Myocyte (in vitro differentiated cells): ENCODE measurements at regions not wholly inside any gene's neighbourhood (a gene's known extent, or its start where the extent isn't known, plus 50 kb on each side); places are given as distances from the start of the nearest gene placed in this dataset.
"Not testable (repeated sequence)": the region's sequence is repeated elsewhere in the genome, so short reads cannot be mapped to it uniquely, and the experiment has no call there.

Experiments used
- DNase-seq: peaks from one replicate; pipeline ENCODE4 v3.0.0-alpha.2; 2012; ENCODE audit warnings: low read depth

DNA sequence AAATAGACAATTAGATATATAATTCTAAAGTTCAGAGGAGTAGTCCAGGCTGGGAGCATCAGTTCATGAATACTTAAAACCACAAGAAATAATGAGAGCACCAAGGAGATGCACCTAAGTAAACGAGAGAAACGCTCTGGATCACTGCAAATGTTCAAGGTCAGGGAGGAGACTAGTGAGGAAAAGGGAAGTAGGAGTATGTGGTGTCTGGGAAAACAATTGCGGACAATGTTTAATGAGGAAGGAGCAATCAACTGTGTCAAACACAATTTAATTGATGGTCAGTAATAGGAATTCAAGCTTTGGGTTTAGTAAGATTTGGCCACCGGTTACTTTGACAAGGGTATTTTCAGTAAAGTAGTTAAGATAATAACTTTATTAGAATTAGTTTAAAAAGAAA, 652.2 kb downstream of the DACH1 start:
- no peak for DNase-seq

GRCh38 chr13:71214357-71214756, 652.6 kb downstream of the DACH1 start:
- DNase-seq, result no peak

- DNase-seq, result no peak
These were observed 653.7 kb downstream of the DACH1 start for GRCh38 chr13:71213252-71213821.

DNA sequence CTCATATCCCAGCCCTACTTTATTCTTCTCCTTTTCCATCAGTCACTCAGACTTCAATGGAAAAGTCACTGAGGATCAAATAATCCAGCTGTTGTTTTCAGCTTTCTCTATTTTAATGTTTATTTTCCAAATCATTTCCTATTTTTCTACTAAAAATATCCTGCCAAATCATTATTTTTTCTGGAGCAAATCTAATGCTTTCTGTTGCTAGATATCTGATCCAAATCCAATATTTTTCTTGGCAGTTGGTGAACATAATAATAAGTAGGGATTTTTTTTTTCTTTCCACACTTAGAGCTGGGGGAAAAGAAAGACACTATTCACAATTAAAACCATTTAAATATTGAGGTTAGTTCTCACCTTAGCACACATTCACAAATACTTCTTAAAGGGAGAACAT, 656.1 kb downstream of the DACH1 start:
- DNase-seq, result no peak

- DNase-seq, result no peak
These were observed 657.8 kb downstream of the DACH1 start for GRCh38 chr13:71209217-71209616.

- DNase-seq, result not testable (repeated sequence)
These were observed 682.4 kb downstream of the DACH1 start for GRCh38 chr13:71184583-71184982.

DNA sequence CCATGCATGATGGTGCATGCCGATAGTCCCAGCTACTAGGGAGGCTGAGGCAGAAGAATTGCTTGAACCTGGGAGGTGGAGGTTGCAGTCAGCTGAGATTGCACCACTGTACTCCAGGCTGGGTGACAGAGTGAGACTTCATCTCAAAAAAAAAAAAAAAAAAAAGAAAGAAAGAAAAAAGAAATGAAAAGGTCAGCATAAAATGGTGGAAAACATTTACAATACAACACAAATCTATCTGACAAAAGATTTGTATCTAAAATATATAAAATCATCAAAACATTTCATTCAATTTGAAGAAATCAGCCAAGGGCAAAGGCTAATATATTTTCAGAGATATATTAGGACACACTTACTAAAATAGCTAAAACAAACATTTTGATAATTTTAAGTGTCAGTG, 683.7 kb downstream of the DACH1 start:
- DNase-seq, result not testable (repeated sequence)

DNA sequence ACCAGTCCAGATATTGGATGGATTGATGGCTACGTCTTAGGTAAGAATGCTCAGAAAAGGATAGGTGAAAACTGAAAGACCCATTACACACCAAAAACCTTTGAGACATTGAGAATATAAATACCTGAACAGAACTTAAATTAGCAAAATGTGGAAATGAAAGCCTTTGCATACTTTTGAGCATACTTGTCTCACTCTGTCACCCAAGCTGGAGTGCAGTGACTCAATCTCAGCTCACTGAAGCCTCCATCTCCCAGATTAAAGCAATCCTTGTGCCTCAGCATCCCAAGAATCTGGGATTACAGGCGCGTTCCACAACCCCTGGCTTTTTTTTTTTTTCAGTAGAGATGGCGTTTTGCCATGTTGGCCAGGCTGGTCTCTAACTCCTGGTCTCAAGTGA, 695.3 kb downstream of the DACH1 start:
- DNase-seq, result no peak

GRCh38 chr13:71169180-71169579, 697.8 kb downstream of the DACH1 start:
- no peak for DNase-seq

- no peak for DNase-seq
These were observed 710.5 kb downstream of the DACH1 start for GRCh38 chr13:71156550-71156949.

DNA sequence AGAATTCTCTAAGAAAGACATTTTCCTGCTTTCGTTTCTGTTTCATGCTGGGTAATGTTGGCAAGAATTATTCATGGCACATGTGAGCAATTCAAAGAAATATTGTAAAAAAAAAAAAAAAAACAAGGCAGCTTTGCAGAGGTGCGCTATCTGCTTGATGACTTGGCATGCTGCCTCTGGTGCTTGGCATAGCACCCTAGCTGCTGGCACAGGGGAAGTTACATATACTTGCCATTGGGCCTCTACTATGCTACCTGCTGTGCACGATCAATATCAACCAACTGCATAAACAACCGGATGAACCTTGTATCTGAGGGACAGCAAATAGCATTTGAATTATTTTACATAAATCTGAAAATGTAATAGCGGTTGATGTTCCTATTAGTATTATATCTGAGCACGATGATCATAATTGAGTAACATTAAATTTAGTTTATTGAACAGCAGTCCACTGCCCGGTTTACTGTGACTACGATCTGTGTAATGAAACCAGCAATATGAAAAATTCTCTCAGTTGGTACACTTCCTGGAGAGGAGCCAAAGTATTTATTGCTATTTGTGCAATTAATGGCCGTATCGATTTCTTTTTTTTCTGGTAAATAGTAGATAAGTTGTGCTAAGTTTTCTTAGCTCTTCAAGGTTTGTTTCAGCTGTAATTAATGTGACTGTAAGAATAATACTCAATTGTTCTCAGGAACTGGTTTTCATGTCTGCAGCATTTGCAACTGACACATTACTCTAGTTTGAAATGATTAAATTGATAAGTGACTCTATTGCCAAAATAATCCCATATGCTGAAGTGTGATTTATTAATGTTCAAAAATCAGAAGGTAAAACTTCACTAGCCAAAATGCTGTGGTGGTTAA, 717.3 kb downstream of the DACH1 start:
- DNase-seq, result no peak

GRCh38 chr13:71149046-71149445, 718.0 kb downstream of the DACH1 start:
- no peak for DNase-seq

DNA sequence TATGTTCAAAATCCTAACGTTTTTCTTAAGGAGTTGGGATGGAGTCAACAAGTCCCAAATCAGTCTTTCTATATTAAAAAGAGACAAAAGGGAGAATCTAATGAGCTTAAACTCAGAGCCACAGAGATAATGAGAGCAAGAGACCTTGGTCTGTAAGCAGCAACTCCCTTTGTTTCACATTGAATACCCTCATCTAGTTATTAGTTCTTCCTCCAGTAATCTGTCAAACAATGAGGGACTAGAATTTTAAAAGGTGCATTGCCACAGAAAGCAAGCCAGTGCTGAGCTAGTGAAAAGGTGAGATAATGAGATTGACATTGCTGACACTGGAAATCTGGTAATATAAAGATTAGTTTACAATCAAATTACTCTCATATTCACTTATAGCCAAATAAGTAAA, 718.6 kb downstream of the DACH1 start:
- no peak for DNase-seq

DNA sequence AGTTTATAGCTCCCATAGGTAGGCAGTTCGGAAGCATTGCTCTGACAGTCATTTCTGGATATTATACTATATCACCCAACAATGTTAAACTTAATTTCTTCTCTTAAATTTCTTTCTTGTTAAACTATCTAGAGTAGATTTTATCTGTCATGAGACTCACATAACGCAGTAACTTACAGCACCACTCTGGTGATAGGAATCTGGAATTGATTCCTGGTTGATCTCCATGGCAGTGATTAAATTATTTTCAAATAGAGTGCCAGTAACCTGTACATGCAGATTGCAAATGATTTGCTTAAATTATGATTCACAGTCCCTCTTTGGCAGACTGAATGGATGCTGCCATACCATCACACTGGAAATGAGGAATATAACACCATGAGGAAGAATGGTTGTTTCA, 722.1 kb downstream of the DACH1 start:
- no peak for DNase-seq

- no peak for DNase-seq
These were observed 729.9 kb downstream of the DACH1 start for GRCh38 chr13:71137101-71137500.

DNA sequence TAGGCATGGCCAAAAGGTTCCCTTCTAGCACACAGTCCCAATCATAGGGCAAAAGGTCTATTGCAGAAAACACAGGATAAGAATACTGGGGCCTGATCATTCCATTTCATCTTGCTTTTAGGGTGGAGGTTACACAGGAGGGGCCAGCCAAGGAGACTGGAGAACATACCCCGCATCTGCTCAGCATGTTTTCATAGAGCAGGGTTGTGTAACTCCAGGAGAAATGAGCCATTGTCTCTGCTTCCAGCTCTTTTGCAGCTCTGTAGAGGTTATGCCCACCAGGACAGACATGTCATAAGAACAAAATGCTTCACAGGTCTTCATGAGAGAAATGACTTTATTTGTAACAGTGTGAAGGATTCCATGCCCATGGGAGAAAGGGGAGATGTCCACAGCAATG, 742.8 kb downstream of the DACH1 start:
- DNase-seq, result no peak

- no peak for DNase-seq
These were observed 748.1 kb downstream of the DACH1 start for GRCh38 chr13:71118779-71119364.

GRCh38 chr13:71117920-71118319, 749.1 kb downstream of the DACH1 start:
- no peak for DNase-seq

GRCh38 chr13:71115301-71115700, 751.7 kb downstream of the DACH1 start:
- DNase-seq, result no peak

DNA sequence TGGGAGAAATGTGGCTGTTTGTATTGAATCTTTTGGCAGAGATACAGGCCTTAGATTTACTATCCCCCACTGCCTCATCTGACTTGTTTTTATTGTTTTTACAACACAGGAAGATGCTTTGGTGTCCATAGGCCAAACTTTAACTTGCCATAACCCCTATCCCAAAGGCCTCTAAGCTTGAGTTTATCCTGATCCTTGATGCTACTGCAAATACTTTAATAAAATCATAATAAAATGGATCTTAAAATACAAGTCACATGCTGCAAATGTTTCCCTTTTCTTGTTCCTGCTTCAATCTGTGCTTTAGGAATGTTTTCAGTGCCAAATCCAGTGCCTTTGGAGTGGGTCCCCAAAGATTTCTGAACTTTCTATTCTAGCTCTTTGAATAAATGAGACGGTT, 770.6 kb downstream of the DACH1 start:
- no peak for DNase-seq

DNA sequence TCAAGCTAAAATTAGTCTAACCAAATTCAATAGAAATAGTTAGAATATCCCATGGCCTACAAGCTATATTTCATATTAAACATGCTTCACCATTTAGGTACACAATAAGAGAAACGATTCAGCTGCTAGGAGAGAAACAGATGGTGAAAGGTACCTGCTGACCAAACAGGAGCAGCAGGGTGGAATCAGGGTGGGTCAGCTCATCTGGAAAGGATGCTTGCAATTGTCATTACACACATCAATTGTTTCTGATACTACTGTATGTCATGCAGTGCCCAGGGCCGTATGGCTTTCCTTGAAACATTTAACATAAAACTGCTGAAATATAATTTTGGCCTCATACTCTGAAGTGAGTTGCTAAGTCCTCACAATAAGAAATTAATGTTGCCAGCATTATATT, 776.0 kb downstream of the DACH1 start:
- no peak for DNase-seq

DNA sequence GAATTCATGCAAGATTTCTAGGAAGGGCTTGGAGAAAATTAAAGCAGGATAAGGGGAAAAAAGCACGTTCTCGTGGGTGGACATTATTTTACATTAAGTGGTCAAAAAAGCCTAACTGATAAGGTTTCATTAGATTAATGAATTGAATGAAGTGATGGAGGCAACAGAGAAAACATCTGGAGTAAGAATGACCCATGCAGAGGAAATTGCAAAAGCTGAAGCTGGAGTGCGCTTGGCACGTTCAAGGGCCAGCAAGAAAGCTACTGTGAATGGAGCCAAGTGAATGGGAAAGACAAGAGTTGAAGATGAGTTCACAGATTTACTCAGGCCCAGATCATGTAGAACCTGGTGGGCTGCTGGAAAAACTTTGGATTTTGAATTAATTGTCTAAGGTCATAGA, 777.9 kb downstream of the DACH1 start:
- no peak for DNase-seq

GRCh38 chr13:71087432-71087831, 779.6 kb downstream of the DACH1 start:
- no peak for DNase-seq
